HepG2 (cell line): ENCODE measurements at regions not wholly inside any gene's neighbourhood (a gene's known extent, or its start where the extent isn't known, plus 50 kb on each side); places are given as distances from the start of the nearest gene placed in this dataset.

Experiments used
- ATAC-seq: fragments of 200-7000 bp; cut with Tn5 transposase; 3 replicates; pipeline ENCODE4 v1.9.1; 2020; ENCODE audit warnings: mild to moderate bottlenecking, moderate library complexity
- BruUV-seq: library from RNA; stranded (reverse); fragments of 400-500 nt; replicated peaks from 2 replicates; lab custom pipeline; 2021; lab: Mats Ljungman, UMichigan
- CTCF ChIA-PET: fragments of 300-600 bp; formaldehyde crosslinking; extraction: SDS; loops from one replicate; lab custom pipeline; 2021; ENCODE audit warnings: low total read pairs, inconsistent platforms, low intra/inter-chr PET ratio; lab: Yijun Ruan, JAX
- POLR2A ChIA-PET: fragments of 350-600 bp; sonication (Branson Sonifier 250); formaldehyde crosslinking; loops from one replicate; lab custom pipeline; 2020; ENCODE audit warnings: antibody characterized with exemption, inconsistent platforms; lab: Yijun Ruan, JAX
- DNase-seq: peaks from one replicate; pipeline ENCODE4 v3.0.0-alpha.2; 2015; ENCODE audit warnings: low spot score
- FAIRE-seq: peaks from 3 replicates; lab custom pipeline; 2011; peaks lifted over from hg19 to GRCh38; lab: Jason Lieb, UNC
- H2AFZ ChIP-seq: one replicate; pipeline ENCODE4 v1.6.1; 2011; ENCODE audit warnings: low read length, inconsistent platforms
- H3K27ac ChIP-seq: fragments of 300-600 bp; 3 replicates; pipeline ENCODE4 v1.8.0; 2011; ENCODE audit warnings: mixed run types, mild to moderate bottlenecking, mixed read lengths, low read length, inconsistent platforms; ENCODE audit not compliant: insufficient read depth; ENCODE audit errors: extremely low read length
- H3K27me3 ChIP-seq, 2 experiments: fragments of 200-600 bp in 1 of 2; 2 replicates in 1 of 2; 3 replicates in 1 of 2; pipeline versions ENCODE4 v1.6.0 to v1.8.0; 2011; ENCODE audit warnings: low read length in 2 of 2, mild to moderate bottlenecking in 2 of 2, moderate library complexity in 2 of 2, inconsistent platforms in 1 of 2; ENCODE audit not compliant: insufficient read depth in 2 of 2, control insufficient read depth in 1 of 2
- H3K36me3 ChIP-seq, 2 experiments: fragments of 200-600 bp in 1 of 2; replicated peaks in 1 of 2; 2 replicates in 1 of 2; 3 replicates in 1 of 2; pipeline versions ENCODE4 v1.5.1 to v1.8.0; 2011; ENCODE audit warnings: low read length in 2 of 2, inconsistent platforms in 1 of 2; ENCODE audit not compliant: insufficient read depth in 2 of 2, control insufficient read depth in 1 of 2
- H3K4me1 ChIP-seq: 2 replicates; pipeline ENCODE4 v1.5.1; 2012; ENCODE audit warnings: low read length, inconsistent platforms; ENCODE audit not compliant: insufficient read depth
- H3K4me2 ChIP-seq: 2 replicates; pipeline ENCODE4 v1.6.0; 2011; ENCODE audit warnings: low read depth, low read length, inconsistent platforms
- H3K4me3 ChIP-seq, 3 experiments: fragments of 200-600 bp in 1 of 3; sonication (generic), shearing (Covaris generic) in 1 of 3; replicated peaks in 1 of 3; 2 replicates each; pipeline ENCODE4 v1.5.1; 2011 to 2016; ENCODE audit warnings: low read length in 3 of 3, inconsistent platforms in 2 of 3, low read depth in 2 of 3, mild to moderate bottlenecking in 2 of 3, control low read depth in 1 of 3, mixed read lengths in 1 of 3; ENCODE audit not compliant: insufficient read depth in 1 of 3
- H3K79me2 ChIP-seq: one replicate; pipeline ENCODE4 v1.6.1; 2011; ENCODE audit warnings: low read length, inconsistent platforms; ENCODE audit not compliant: insufficient read depth
- H3K9ac ChIP-seq: 2 replicates; pipeline ENCODE4 v1.6.0; 2011; ENCODE audit warnings: mild to moderate bottlenecking, low read depth, low read length, inconsistent platforms; ENCODE audit not compliant: insufficient read depth
- H3K9me3 ChIP-seq: 2 replicates; pipeline ENCODE4 v1.5.1; 2012; ENCODE audit warnings: mild to moderate bottlenecking, low read length
- H4K20me1 ChIP-seq: 2 replicates; pipeline ENCODE4 v1.6.0; 2011; ENCODE audit warnings: inconsistent platforms, mild to moderate bottlenecking, low read length, moderate library complexity; ENCODE audit not compliant: insufficient read depth
- BORCS8-MEF2B ChIP-seq: sonication (generic); formaldehyde crosslinking; IDR thresholded peaks from 2 replicates; pipeline ENCODE4 v1.8.0; 2022; ENCODE audit warnings: mild to moderate bottlenecking, missing genetic modification reagents
- CAMTA2 ChIP-seq: sonication (generic); formaldehyde crosslinking; IDR thresholded peaks from 2 replicates; pipeline ENCODE4 v1.4.0; 2020; ENCODE audit warnings: mild to moderate bottlenecking, missing genetic modification reagents, borderline replicate concordance
- HNF4A ChIP-seq: sonication (generic); formaldehyde crosslinking; IDR thresholded peaks from 2 replicates; pipeline ENCODE4 v1.4.0; 2020; ENCODE audit warnings: missing genetic modification reagents
- KDM5B ChIP-seq: sonication (generic); formaldehyde crosslinking; IDR thresholded peaks from 2 replicates; pipeline ENCODE4 v1.4.0; 2020; ENCODE audit warnings: missing genetic modification reagents, mild to moderate bottlenecking, borderline replicate concordance
- MEIS2 ChIP-seq: sonication (generic); formaldehyde crosslinking; IDR thresholded peaks from 2 replicates; pipeline ENCODE4 v1.9.0; 2021; ENCODE audit warnings: mild to moderate bottlenecking, missing genetic modification reagents
- POLR2A ChIP-seq, 2 experiments: IDR thresholded peaks; 2 replicates each; pipeline ENCODE4 v1.6.1; 2011; ENCODE audit warnings: low read depth in 2 of 2, low read length in 2 of 2, mild to moderate bottlenecking in 1 of 2, moderate library complexity in 1 of 2; ENCODE audit not compliant: insufficient read depth in 1 of 2
- ZNF121 ChIP-seq: sonication (generic); formaldehyde crosslinking; IDR thresholded peaks from 2 replicates; pipeline ENCODE4 v1.5.0; 2020; ENCODE audit warnings: mild to moderate bottlenecking, missing genetic modification reagents
- ZNF20 ChIP-seq: sonication (generic); formaldehyde crosslinking; IDR thresholded peaks from 2 replicates; pipeline ENCODE4 v1.4.0; 2020; ENCODE audit warnings: mild to moderate bottlenecking, moderate library complexity, missing genetic modification reagents
- ZNF501 ChIP-seq: sonication (generic); formaldehyde crosslinking; IDR thresholded peaks from 2 replicates; pipeline ENCODE4 v1.5.1; 2020; ENCODE audit warnings: mild to moderate bottlenecking, moderate library complexity, missing genetic modification reagents
- ZNF510 ChIP-seq: sonication (generic); formaldehyde crosslinking; IDR thresholded peaks from 2 replicates; pipeline ENCODE4 v1.4.0; 2020; ENCODE audit warnings: low read depth, mild to moderate bottlenecking, missing genetic modification reagents
- ZNF792 ChIP-seq: IDR thresholded peaks from 2 replicates; pipeline ENCODE4 v1.6.1; 2016
- WGBS: methylation state at CpG from one replicate; pipeline ENCODE4 v1.1.6; 2017; ENCODE audit warnings: low lambda C conversion rate; 5-methylcytosine and 5-hydroxymethylcytosine counted together
- in situ Hi-C: cut with HindIII; loops from 2 replicates; pipeline ENCODE4 v1.10.0; 2017; ENCODE audit warnings: low pct_unique_long_range_greater_than_20kb; ENCODE audit not compliant: extremely low pct_ligation_motif_present
- intact Hi-C: fragments of 100-400 bp; cut with micrococcal nuclease; formaldehyde crosslinking; loops from one replicate; pipeline ENCODE4 v1.10.0; 2022; ENCODE audit not compliant: unreplicated experiment
- TF ChIP-seq, protein P1 (sequence below): sonication (generic); formaldehyde crosslinking; IDR thresholded peaks from 2 replicates; pipeline ENCODE4 v1.5.0; 2020; ENCODE audit warnings: mild to moderate bottlenecking, missing genetic modification reagents
- TF ChIP-seq, protein P2 (sequence below): IDR thresholded peaks from 2 replicates; pipeline ENCODE4 v1.6.1; 2018; ENCODE audit warnings: missing genetic modification reagents, mild to moderate bottlenecking, missing compliant biosample characterization
- TF ChIP-seq, protein P3 (sequence below): sonication (generic); formaldehyde crosslinking; IDR thresholded peaks from 2 replicates; pipeline ENCODE4 v1.4.0; 2020; ENCODE audit warnings: mild to moderate bottlenecking, missing genetic modification reagents
- TF ChIP-seq, protein P4 (sequence below): sonication (generic); formaldehyde crosslinking; IDR thresholded peaks from 2 replicates; pipeline ENCODE4 v1.5.1; 2020; ENCODE audit warnings: mild to moderate bottlenecking, missing genetic modification reagents, borderline replicate concordance

GRCh38 chr12:67452119-67452805 is 183.1 kb downstream of the CAND1 start:
- no peak for DNase-seq
- in situ Hi-C loops, result no loop called here
- no peak overlapping the region for H3K9ac ChIP-seq
- no TSS peak for BruUV-seq
- no peak for FAIRE-seq
- intact Hi-C loops, result no loop called here
- H3K4me2 ChIP-seq, result no peak overlapping the region
- no peaks in the 10 kb centered on the region for H3K9me3 ChIP-seq
- ATAC-seq, result no peak
- TF ChIP-seq HNF4A, result no peak
- TF ChIP-seq, protein P1, sequence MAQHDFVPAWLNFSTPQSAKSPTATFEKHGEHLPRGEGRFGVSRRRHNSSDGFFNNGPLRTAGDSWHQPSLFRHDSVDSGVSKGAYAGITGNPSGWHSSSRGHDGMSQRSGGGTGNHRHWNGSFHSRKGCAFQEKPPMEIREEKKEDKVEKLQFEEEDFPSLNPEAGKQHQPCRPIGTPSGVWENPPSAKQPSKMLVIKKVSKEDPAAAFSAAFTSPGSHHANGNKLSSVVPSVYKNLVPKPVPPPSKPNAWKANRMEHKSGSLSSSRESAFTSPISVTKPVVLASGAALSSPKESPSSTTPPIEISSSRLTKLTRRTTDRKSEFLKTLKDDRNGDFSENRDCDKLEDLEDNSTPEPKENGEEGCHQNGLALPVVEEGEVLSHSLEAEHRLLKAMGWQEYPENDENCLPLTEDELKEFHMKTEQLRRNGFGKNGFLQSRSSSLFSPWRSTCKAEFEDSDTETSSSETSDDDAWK (CRISPR knock-in tag), result no peak
- no peak for TF ChIP-seq ZNF792
- no peaks in the 10 kb centered on the region for H3K36me3 ChIP-seq
- H3K27ac ChIP-seq, result no peak overlapping the region
- no peak overlapping the region for H2AFZ ChIP-seq
- no peaks in the 10 kb centered on the region for H3K27me3 ChIP-seq
- H4K20me1 ChIP-seq, result no peaks in the 10 kb centered on the region
- 33% methylated on average over 6 of the region's 7 CpGs for WGBS
- no peaks in the 10 kb centered on the region for H3K79me2 ChIP-seq
- POLR2A ChIA-PET, result no interaction called here
- H3K4me3 ChIP-seq, result no peak overlapping the region
- CTCF ChIA-PET, result no interaction called here
- H3K4me1 ChIP-seq, result no peaks in the 10 kb centered on the region

DNA sequence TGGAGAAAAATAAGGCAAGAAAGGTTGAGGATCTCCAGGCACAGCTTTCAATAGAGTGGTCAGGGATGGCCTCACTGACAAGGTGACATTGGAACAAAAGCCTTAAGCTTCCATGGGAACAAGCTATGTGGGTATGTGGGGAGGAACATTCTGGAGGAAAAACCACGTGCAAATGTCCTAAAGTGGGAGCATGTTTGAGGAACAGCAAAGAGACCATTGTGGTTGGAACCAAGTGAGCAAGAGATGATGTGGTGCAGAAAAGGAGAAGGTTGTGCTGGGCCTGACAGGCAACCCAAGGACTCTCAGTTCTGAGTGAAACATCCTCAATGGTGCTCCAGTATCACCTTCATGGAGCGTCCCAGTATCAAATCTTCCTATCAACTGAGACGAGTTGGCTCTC is 184.0 kb downstream of the CAND1 start:
- no peaks in the 10 kb centered on the region for H3K27me3 ChIP-seq
- FAIRE-seq, result no peak
- ATAC-seq, result no peak
- H4K20me1 ChIP-seq, result no peaks in the 10 kb centered on the region
- CTCF ChIA-PET, result no interaction called here
- intact Hi-C loops, result no loop called here
- H3K4me2 ChIP-seq, result no peak overlapping the region
- BruUV-seq, result no TSS peak
- no peaks in the 10 kb centered on the region for H3K79me2 ChIP-seq
- no peaks in the 10 kb centered on the region for H3K4me1 ChIP-seq
- no peak overlapping the region for H3K9ac ChIP-seq
- DNase-seq, result no peak
- TF ChIP-seq, protein P2, sequence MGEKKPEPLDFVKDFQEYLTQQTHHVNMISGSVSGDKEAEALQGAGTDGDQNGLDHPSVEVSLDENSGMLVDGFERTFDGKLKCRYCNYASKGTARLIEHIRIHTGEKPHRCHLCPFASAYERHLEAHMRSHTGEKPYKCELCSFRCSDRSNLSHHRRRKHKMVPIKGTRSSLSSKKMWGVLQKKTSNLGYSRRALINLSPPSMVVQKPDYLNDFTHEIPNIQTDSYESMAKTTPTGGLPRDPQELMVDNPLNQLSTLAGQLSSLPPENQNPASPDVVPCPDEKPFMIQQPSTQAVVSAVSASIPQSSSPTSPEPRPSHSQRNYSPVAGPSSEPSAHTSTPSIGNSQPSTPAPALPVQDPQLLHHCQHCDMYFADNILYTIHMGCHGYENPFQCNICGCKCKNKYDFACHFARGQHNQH (CRISPR knock-in tag), result no peak
- TF ChIP-seq POLR2A (IDR thresholded peaks at IDR 0.05; ENCODE audit: insufficient read depth in 1 of 2, low read depth in 2 of 2, low read length in 2 of 2) (no peak), BORCS8-MEF2B (no peak), ZNF510 (CRISPR knock-in tag) (no peak), KDM5B (no peak), MEIS2 (CRISPR knock-in tag) (no peak), ZNF121 (no peak), CAMTA2 (CRISPR knock-in tag) (no peak), ZNF20 (CRISPR knock-in tag) (no peak), ZNF501 (no peak)
- TF ChIP-seq, protein P3, sequence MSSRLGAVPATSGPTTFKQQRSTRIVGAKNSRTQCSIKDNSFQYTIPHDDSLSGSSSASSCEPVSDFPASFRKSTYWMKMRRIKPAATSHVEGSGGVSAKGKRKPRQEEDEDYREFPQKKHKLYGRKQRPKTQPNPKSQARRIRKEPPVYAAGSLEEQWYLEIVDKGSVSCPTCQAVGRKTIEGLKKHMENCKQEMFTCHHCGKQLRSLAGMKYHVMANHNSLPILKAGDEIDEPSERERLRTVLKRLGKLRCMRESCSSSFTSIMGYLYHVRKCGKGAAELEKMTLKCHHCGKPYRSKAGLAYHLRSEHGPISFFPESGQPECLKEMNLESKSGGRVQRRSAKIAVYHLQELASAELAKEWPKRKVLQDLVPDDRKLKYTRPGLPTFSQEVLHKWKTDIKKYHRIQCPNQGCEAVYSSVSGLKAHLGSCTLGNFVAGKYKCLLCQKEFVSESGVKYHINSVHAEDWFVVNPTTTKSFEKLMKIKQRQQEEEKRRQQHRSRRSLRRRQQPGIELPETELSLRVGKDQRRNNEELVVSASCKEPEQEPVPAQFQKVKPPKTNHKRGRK (CRISPR knock-in tag), result no peak
- TF ChIP-seq, protein P4, sequence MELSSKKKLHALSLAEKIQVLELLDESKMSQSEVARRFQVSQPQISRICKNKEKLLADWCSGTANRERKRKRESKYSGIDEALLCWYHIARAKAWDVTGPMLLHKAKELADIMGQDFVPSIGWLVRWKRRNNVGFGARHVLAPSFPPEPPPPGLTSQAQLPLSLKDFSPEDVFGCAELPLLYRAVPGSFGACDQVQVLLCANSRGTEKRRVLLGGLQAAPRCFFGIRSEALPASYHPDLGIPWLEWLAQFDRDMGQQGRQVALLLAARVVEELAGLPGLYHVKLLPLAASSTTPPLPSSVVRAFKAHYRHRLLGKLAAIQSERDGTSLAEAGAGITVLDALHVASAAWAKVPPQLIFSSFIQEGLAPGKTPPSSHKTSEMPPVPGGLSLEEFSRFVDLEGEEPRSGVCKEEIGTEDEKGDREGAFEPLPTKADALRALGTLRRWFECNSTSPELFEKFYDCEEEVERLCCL (CRISPR knock-in tag), result no peak
- no peaks in the 10 kb centered on the region for H3K9me3 ChIP-seq
- H2AFZ ChIP-seq, result no peak overlapping the region
- no peak overlapping the region for H3K4me3 ChIP-seq
- 5% methylated on average over 1 of the region's 3 CpGs for WGBS
- in situ Hi-C loops, result no loop called here
- no peaks in the 10 kb centered on the region for H3K36me3 ChIP-seq
- no peak overlapping the region for H3K27ac ChIP-seq
- POLR2A ChIA-PET, result no interaction called here
